Aorta (tissue), 5 donors: ENCODE measurements at regions not wholly inside any gene's neighbourhood (a gene's known extent, or its start where the extent isn't known, plus 50 kb on each side); places are given as distances from the start of the nearest gene placed in this dataset.

ENCODE experiments used
- ATAC-seq: fragments of 200-7000 bp; cut with Tn5 transposase; one replicate; pipeline ENCODE4 v1.9.1; 2022; ENCODE audit warnings: moderate library complexity; ENCODE audit not compliant: low FRiP score
- DNase-seq, 2 donors: peaks; one replicate each; pipeline ENCODE4 v3.0.0-alpha.2; 2020
- H3K27ac ChIP-seq, 2 donors: one replicate each; pipeline ENCODE4 v1.5.1; 2013; ENCODE audit warnings: low read length in 2 of 2, mild to moderate bottlenecking in 2 of 2, moderate library complexity in 2 of 2, control low read depth in 1 of 2, inconsistent platforms in 1 of 2, low read depth in 1 of 2
- H3K27me3 ChIP-seq, 2 donors: one replicate each; pipeline ENCODE4 v1.6.1; 2013; ENCODE audit warnings: control low read depth in 1 of 2, low read length in 1 of 2, mild to moderate bottlenecking in 1 of 2, moderate library complexity in 1 of 2; ENCODE audit not compliant: insufficient read depth in 2 of 2, control insufficient read depth in 1 of 2
- H3K36me3 ChIP-seq, 2 donors: one replicate each; pipeline ENCODE4 v1.6.1; 2013; ENCODE audit warnings: control low read depth in 1 of 2, low read length in 1 of 2, mild to moderate bottlenecking in 1 of 2; ENCODE audit not compliant: insufficient read depth in 2 of 2, control insufficient read depth in 1 of 2
- H3K4me1 ChIP-seq, 2 donors: one replicate each; pipeline ENCODE4 v1.6.1; 2013; ENCODE audit warnings: low read length in 2 of 2, control low read depth in 1 of 2, mild to moderate bottlenecking in 1 of 2, moderate library complexity in 1 of 2; ENCODE audit not compliant: insufficient read depth in 2 of 2, control insufficient read depth in 1 of 2
- H3K4me3 ChIP-seq, 2 donors: one replicate each; pipeline ENCODE4 v1.5.1; 2013; ENCODE audit warnings: low read length in 2 of 2, control low read depth in 1 of 2, mild to moderate bottlenecking in 1 of 2
- H3K9me3 ChIP-seq: one replicate; pipeline ENCODE4 v1.6.1; 2013; ENCODE audit warnings: mild to moderate bottlenecking, low read length; ENCODE audit not compliant: control insufficient read depth
- WGBS, 2 donors: extraction: QIAGEN DNeasy Blood & Tissue Kit; methylation state at CpG; one replicate each; pipeline ENCODE4 v1.1.7; 2013; 5-methylcytosine and 5-hydroxymethylcytosine counted together
- intact Hi-C, 2 donors: fragments of 100-400 bp; cut with DNase I; formaldehyde crosslinking; loops; one replicate each; pipeline versions ENCODE4 v1.14.2 to v1.15.0; 2022
- donor health status: healthy with polysubstance abuse.
- donor health status: Bipolar disorder and iron deficiency.
- donor health status: DM: no; HTN: no; CAD: no.
- donor health status: DM: no; HTN: no; CAD: no.
- donor health status: DM: yes; HTN: yes; CAD: no.

- no peak overlapping the region for H3K27ac ChIP-seq
- DNase-seq: no peak
- no peak for ATAC-seq
- intact Hi-C loops: loop anchor here (5.0 kb wide), 2 partner anchors 172 to 177 kb away; no protein-coding TSS in a partner anchor
- H3K9me3 ChIP-seq: no peaks in the 10 kb centered on the region
- H3K27me3 ChIP-seq: no peaks in the 10 kb centered on the region
- H3K4me1 ChIP-seq: no peaks in the 10 kb centered on the region
- H3K4me3 ChIP-seq: no peak overlapping the region
- H3K36me3 ChIP-seq: no peaks in the 10 kb centered on the region
- 95 to 98% methylated on average over 1 of the region's 1 CpG for WGBS, 2 donors
These were observed 225.8 kb upstream of the ARSJ start for GRCh38 chr4:114205261-114205660.

GRCh38 chr4:114208574-114209151 is 229.2 kb upstream of the ARSJ start:
- Histone ChIP-seq H3K4me1 (no peaks in the 10 kb centered on the region), H3K9me3 (no peaks in the 10 kb centered on the region), H3K27ac (no peak overlapping the region), H3K4me3 (no peak overlapping the region), H3K27me3 (no peaks in the 10 kb centered on the region), H3K36me3 (no peaks in the 10 kb centered on the region)
- DNase-seq: no peak
- WGBS, 2 donors: 7 to 13% methylated on average over 3 of the region's 3 CpGs
- no peak for ATAC-seq
- intact Hi-C loops: loop anchor here (5.0 kb wide), 2 partner anchors 169 to 174 kb away; no protein-coding TSS in a partner anchor

- intact Hi-C loops: loop anchor here (5.0 kb wide), 2 partner anchors 168 to 173 kb away; no protein-coding TSS in a partner anchor
- H3K4me1 ChIP-seq: no peaks in the 10 kb centered on the region
- no peaks in the 10 kb centered on the region for H3K36me3 ChIP-seq
- ATAC-seq (no peak), DNase-seq (no peak)
- H3K4me3 ChIP-seq: no peak overlapping the region
- no peaks in the 10 kb centered on the region for H3K27me3 ChIP-seq
- no peaks in the 10 kb centered on the region for H3K9me3 ChIP-seq
- H3K27ac ChIP-seq: no peak overlapping the region
These were observed 230.1 kb upstream of the ARSJ start for GRCh38 chr4:114209584-114209983.

- DNase-seq: no peak
- Histone ChIP-seq H3K4me1 (no peaks in the 10 kb centered on the region), H3K27ac (no peak overlapping the region), H3K27me3 (no peaks in the 10 kb centered on the region), H3K4me3 (no peak overlapping the region), H3K9me3 (no peaks in the 10 kb centered on the region), H3K36me3 (no peaks in the 10 kb centered on the region)
- WGBS, 2 donors: 97% methylated on average over 3 of the region's 3 CpGs
- intact Hi-C loops: no loop called here
- no peak for ATAC-seq
These were observed 232.1 kb upstream of the ARSJ start for GRCh38 chr4:114211556-114211955.

- Histone ChIP-seq H3K27ac (no peak overlapping the region), H3K4me1 (no peaks in the 10 kb centered on the region), H3K36me3 (no peaks in the 10 kb centered on the region), H3K9me3 (no peaks in the 10 kb centered on the region), H3K4me3 (no peak overlapping the region), H3K27me3 (no peaks in the 10 kb centered on the region)
- ATAC-seq (peak; percentile 57), DNase-seq (no peak)
- 75 to 86% methylated on average over 10 of the region's 10 CpGs for WGBS, 2 donors
- intact Hi-C loops: no loop called here
These were observed 237.8 kb upstream of the ARSJ start for GRCh38 chr4:114217150-114217817.

GRCh38 chr4:114223580-114223979 is 244.1 kb upstream of the ARSJ start:
- no peak for ATAC-seq
- intact Hi-C loops: no loop called here
- Histone ChIP-seq H3K4me1 (no peaks in the 10 kb centered on the region), H3K9me3 (no peaks in the 10 kb centered on the region), H3K27me3 (no peaks in the 10 kb centered on the region), H3K27ac (no peak overlapping the region), H3K36me3 (no peaks in the 10 kb centered on the region), H3K4me3 (no peak overlapping the region)
- no peak for DNase-seq
- 60 to 72% methylated on average over 1 of the region's 1 CpG for WGBS, 2 donors

GRCh38 chr4:114225436-114225835 is 246.0 kb upstream of the ARSJ start:
- no peaks in the 10 kb centered on the region for H3K36me3 ChIP-seq
- no peak for DNase-seq
- no peaks in the 10 kb centered on the region for H3K9me3 ChIP-seq
- H3K27ac ChIP-seq: no peak overlapping the region
- WGBS, 2 donors: 48 to 49% methylated on average over 2 of the region's 2 CpGs
- H3K27me3 ChIP-seq: no peaks in the 10 kb centered on the region
- no peak overlapping the region for H3K4me3 ChIP-seq
- ATAC-seq: no peak
- intact Hi-C loops: no loop called here
- H3K4me1 ChIP-seq: no peaks in the 10 kb centered on the region

GRCh38 chr4:114226179-114226578 is 246.7 kb upstream of the ARSJ start:
- Histone ChIP-seq H3K4me1 (no peaks in the 10 kb centered on the region), H3K36me3 (no peaks in the 10 kb centered on the region), H3K27ac (no peak overlapping the region), H3K4me3 (no peak overlapping the region), H3K9me3 (no peaks in the 10 kb centered on the region), H3K27me3 (no peaks in the 10 kb centered on the region)
- DNase-seq (no peak), ATAC-seq (no peak)
- intact Hi-C loops: no loop called here
- WGBS, 2 donors: 63 to 64% methylated on average over 3 of the region's 3 CpGs
